HCT116 (cell line): ENCODE measurements at regions not wholly inside any gene's neighbourhood (a gene's known extent, or its start where the extent isn't known, plus 50 kb on each side); places are given as distances from the start of the nearest gene placed in this dataset.

Experiments used
- ATAC-seq: fragments of 200-7000 bp; cut with Tn5 transposase; 2 replicates; pipeline ENCODE4 v1.9.1; 2020; ENCODE audit warnings: mild to moderate bottlenecking, moderate library complexity
- BruUV-seq: library from RNA; stranded (reverse); fragments of 400-500 nt; replicated peaks from 2 replicates; lab custom pipeline; 2021; lab: Mats Ljungman, UMichigan
- CTCF ChIA-PET: fragments of 300-600 bp; sonication (Branson Sonifier 250); formaldehyde crosslinking; loops from one replicate; lab custom pipeline; 2021; ENCODE audit warnings: antibody characterized with exemption; lab: Charles Lee
- POLR2A ChIA-PET: fragments of 300-600, 350-600 bp; sonication (Branson Sonifier 250); formaldehyde crosslinking; loops from one replicate; lab custom pipeline; 2021; ENCODE audit warnings: antibody characterized with exemption; lab: Charles Lee
- RAD21 ChIA-PET, 2 experiments: fragments of 300-600 bp; sonication (Branson Sonifier 250); formaldehyde crosslinking; loops; one replicate each; lab custom pipeline; 2023; ENCODE audit warnings: low total read pairs in 2 of 2; ENCODE audit not compliant: uncharacterized antibody in 2 of 2, unreplicated experiment in 2 of 2, low non-redundant PET in 1 of 2; lab: Charles Lee
- DNase-seq: peaks from one replicate; pipeline ENCODE4 v3.0.0-alpha.2; 2010; ENCODE audit warnings: low read depth, low spot score
- H2AFZ ChIP-seq: fragments of 200-600 bp; shearing (Covaris generic), sonication (generic); 2 replicates; pipeline ENCODE4 v1.6.1; 2017; ENCODE audit warnings: low read depth, mixed run types, mixed read lengths, antibody characterized with exemption, low read length; ENCODE audit not compliant: poor library complexity, severe bottlenecking
- H3K27ac ChIP-seq: 2 replicates; pipeline ENCODE4 v1.5.1; 2012; ENCODE audit warnings: low read depth, low read length
- H3K27me3 ChIP-seq: fragments of 200-600 bp; sonication (generic); 2 replicates; pipeline ENCODE4 v1.6.1; 2016; ENCODE audit warnings: mixed run types, low read length, mixed read lengths; ENCODE audit not compliant: insufficient read depth
- H3K36me3 ChIP-seq, 2 experiments: fragments of 200-500 bp in 1 of 2; fragments of 200-600 bp in 1 of 2; sonication (Bioruptor generic) in 1 of 2; sonication (generic) in 1 of 2; 2 replicates each; pipeline versions ENCODE4 v1.5.1 to v1.6.1; 2014 to 2016; ENCODE audit warnings: low read length in 2 of 2, inconsistent platforms in 1 of 2, mixed read lengths in 1 of 2, mixed run types in 1 of 2; ENCODE audit not compliant: insufficient read depth in 2 of 2, control insufficient read depth in 1 of 2
- H3K4me1 ChIP-seq, 2 experiments: fragments of 200-600 bp in 1 of 2; sonication (generic) in 1 of 2; 2 replicates each; pipeline versions ENCODE4 v1.5.1 to v1.6.1; 2012 to 2017; ENCODE audit warnings: low read length in 2 of 2, inconsistent platforms in 1 of 2, mild to moderate bottlenecking in 1 of 2, mixed read lengths in 1 of 2, mixed run types in 1 of 2, moderate library complexity in 1 of 2; ENCODE audit not compliant: insufficient read depth in 2 of 2, control insufficient read depth in 1 of 2
- H3K4me2 ChIP-seq: fragments of 200-600 bp; sonication (generic); 2 replicates; pipeline ENCODE4 v1.6.1; 2017; ENCODE audit warnings: mixed run types, low read length, mixed read lengths
- H3K4me3 ChIP-seq, 2 experiments: fragments of 200-600 bp in 1 of 2; sonication (generic) in 1 of 2; replicated peaks in 1 of 2; 2 replicates each; pipeline ENCODE4 v1.5.1; 2011 to 2016; ENCODE audit warnings: low read length in 2 of 2, control low read depth in 1 of 2, low read depth in 1 of 2, mild to moderate bottlenecking in 1 of 2, mixed read lengths in 1 of 2, mixed run types in 1 of 2
- H3K79me2 ChIP-seq: fragments of 200-600 bp; sonication (generic); 2 replicates; pipeline ENCODE4 v1.6.1; 2017; ENCODE audit warnings: mild to moderate bottlenecking, mixed run types, low read length, moderate library complexity, mixed read lengths; ENCODE audit not compliant: insufficient read depth
- H3K9ac ChIP-seq: fragments of 200-600 bp; sonication (generic); 2 replicates; pipeline ENCODE4 v1.6.1; 2016; ENCODE audit warnings: low read length, mixed read lengths
- H3K9me2 ChIP-seq: fragments of 200-600 bp; sonication (generic), shearing (Covaris generic); 2 replicates; pipeline ENCODE4 v1.6.1; 2017; ENCODE audit warnings: mixed run types, mild to moderate bottlenecking, moderate library complexity; ENCODE audit not compliant: insufficient read depth
- H3K9me3 ChIP-seq, 2 experiments: fragments of 200-500 bp in 1 of 2; fragments of 200-600 bp in 1 of 2; sonication (Bioruptor generic) in 1 of 2; sonication (generic) in 1 of 2; 2 replicates each; pipeline ENCODE4 v1.6.1; 2014 to 2017; ENCODE audit warnings: low read length in 2 of 2, mixed read lengths in 2 of 2, inconsistent platforms in 1 of 2, low read depth in 1 of 2, mild to moderate bottlenecking in 1 of 2, mixed run types in 1 of 2, moderate library complexity in 1 of 2; ENCODE audit not compliant: control insufficient read depth in 1 of 2, insufficient read depth in 1 of 2
- H4K20me1 ChIP-seq: fragments of 200-600 bp; sonication (generic), shearing (Covaris generic); 2 replicates; pipeline ENCODE4 v1.6.1; 2017; ENCODE audit warnings: mixed run types, mild to moderate bottlenecking, moderate library complexity; ENCODE audit not compliant: insufficient read depth
- CEBPB ChIP-seq: IDR thresholded peaks from 2 replicates; pipeline ENCODE4 v1.6.1; 2012; ENCODE audit warnings: low read depth
- EGR1 ChIP-seq: IDR thresholded peaks from 2 replicates; pipeline ENCODE4 v1.6.1; 2012; ENCODE audit warnings: low read depth
- EZH2 ChIP-seq: fragments of 200-600 bp; sonication (generic); IDR thresholded peaks from 2 replicates; pipeline ENCODE4 v1.6.1; 2017; ENCODE audit warnings: antibody characterized with exemption, mixed run types
- EZH2phosphoT487 ChIP-seq: fragments of 200-600 bp; IDR thresholded peaks from 2 replicates; pipeline ENCODE4 v1.6.1; 2018; ENCODE audit warnings: antibody characterized with exemption, borderline replicate concordance
- FOSL1 ChIP-seq: IDR thresholded peaks from 2 replicates; pipeline ENCODE4 v1.6.1; 2012; ENCODE audit warnings: low read depth
- JUND ChIP-seq: IDR thresholded peaks from 2 replicates; pipeline ENCODE4 v1.6.1; 2012
- POLR2AphosphoS5 ChIP-seq: IDR thresholded peaks from 2 replicates; pipeline ENCODE4 v1.6.1; 2011; ENCODE audit warnings: mild to moderate bottlenecking, low read depth, low read length, moderate library complexity
- RAD21 ChIP-seq: IDR thresholded peaks from 2 replicates; pipeline ENCODE4 v1.6.1; 2012; ENCODE audit warnings: low read depth, mild to moderate bottlenecking
- SP1 ChIP-seq: IDR thresholded peaks from 2 replicates; pipeline ENCODE4 v1.6.1; 2012; ENCODE audit warnings: low read depth
- SRF ChIP-seq: IDR thresholded peaks from 2 replicates; pipeline ENCODE4 v1.6.1; 2012; ENCODE audit warnings: low read depth
- TCF7L2 ChIP-seq: IDR thresholded peaks from 2 replicates; pipeline ENCODE4 v1.7.0; 2011; ENCODE audit warnings: borderline replicate concordance, inconsistent platforms; ENCODE audit not compliant: insufficient read depth, insufficient read length; ENCODE audit errors: extremely low read depth
- YY1 ChIP-seq: IDR thresholded peaks from 2 replicates; pipeline ENCODE4 v1.6.1; 2011; ENCODE audit warnings: low read length, low read depth, moderate library complexity, mild to moderate bottlenecking; ENCODE audit not compliant: insufficient replicate concordance; ENCODE audit errors: extremely low read depth
- ZNF274 ChIP-seq: fragments of 200-500 bp; sonication (Bioruptor generic); IDR thresholded peaks from 2 replicates; pipeline ENCODE4 v1.6.1; 2014; ENCODE audit warnings: mild to moderate bottlenecking, low read depth, low read length, inconsistent platforms
- intact Hi-C: fragments of 100-400 bp; cut with micrococcal nuclease; formaldehyde crosslinking; loops from 2 replicates; pipeline ENCODE4 v1.10.0; 2022
- TF ChIP-seq, protein P1 (sequence below): IDR thresholded peaks from 2 replicates; pipeline ENCODE4 v1.6.1; 2012
- TF ChIP-seq, protein P2 (sequence below): IDR thresholded peaks from 2 replicates; pipeline ENCODE4 v1.6.1; 2012; ENCODE audit warnings: low read depth

DNA sequence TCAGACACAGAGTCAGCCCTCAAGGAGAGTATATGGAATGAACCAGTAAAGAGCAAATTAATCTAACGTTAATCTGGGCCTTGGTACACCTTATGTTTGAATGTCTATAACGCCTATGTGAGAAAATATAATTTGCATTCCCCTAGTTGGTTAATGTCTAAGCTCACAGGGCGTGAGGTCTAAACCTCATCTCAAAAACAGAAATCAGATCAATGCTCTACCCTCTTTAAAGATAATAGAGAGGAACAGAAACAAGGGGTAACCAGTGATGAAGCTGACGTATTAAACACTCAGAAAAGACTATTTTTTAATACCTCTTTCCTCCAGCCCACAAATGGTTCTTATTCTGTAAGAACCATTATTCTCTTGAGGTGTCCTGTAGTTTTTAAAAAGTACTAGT, 369.2 kb upstream of the NOCT start:
- intact Hi-C loops, result no loop called here
- BruUV-seq, result no TSS peak
- no peak overlapping the region for H3K27ac ChIP-seq
- ChIA-PET RAD21 (no interaction called here), POLR2A (no interaction called here), CTCF (no interaction called here)
- no peak overlapping the region for H3K4me2 ChIP-seq
- H3K4me1 ChIP-seq, result peaks cover 0 to 7% of the 10 kb centered on the region in 2 experiments; a peak in 2 of 4 replicates
- 0 out of 2 replicates have a peak, but pooled peaks cover 4% of the 10 kb centered on the region for H3K9me2 ChIP-seq
- H3K36me3 ChIP-seq, result no peaks in the 10 kb centered on the region
- DNase-seq, result no peak
- H3K27me3 ChIP-seq, result no peaks in the 10 kb centered on the region
- no peak overlapping the region for H3K4me3 ChIP-seq
- H3K79me2 ChIP-seq, result no peaks in the 10 kb centered on the region
- TF ChIP-seq RAD21 (no peak), EGR1 (no peak), SRF (no peak), EZH2 (no peak), TCF7L2 (no peak), FOSL1 (no peak), YY1 (no peak), SP1 (no peak), JUND (no peak), POLR2AphosphoS5 (no peak), ZNF274 (no peak), CEBPB (no peak), EZH2phosphoT487 (no peak)
- TF ChIP-seq, protein P1, sequence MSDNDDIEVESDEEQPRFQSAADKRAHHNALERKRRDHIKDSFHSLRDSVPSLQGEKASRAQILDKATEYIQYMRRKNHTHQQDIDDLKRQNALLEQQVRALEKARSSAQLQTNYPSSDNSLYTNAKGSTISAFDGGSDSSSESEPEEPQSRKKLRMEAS, result no peak
- TF ChIP-seq, protein P2, sequence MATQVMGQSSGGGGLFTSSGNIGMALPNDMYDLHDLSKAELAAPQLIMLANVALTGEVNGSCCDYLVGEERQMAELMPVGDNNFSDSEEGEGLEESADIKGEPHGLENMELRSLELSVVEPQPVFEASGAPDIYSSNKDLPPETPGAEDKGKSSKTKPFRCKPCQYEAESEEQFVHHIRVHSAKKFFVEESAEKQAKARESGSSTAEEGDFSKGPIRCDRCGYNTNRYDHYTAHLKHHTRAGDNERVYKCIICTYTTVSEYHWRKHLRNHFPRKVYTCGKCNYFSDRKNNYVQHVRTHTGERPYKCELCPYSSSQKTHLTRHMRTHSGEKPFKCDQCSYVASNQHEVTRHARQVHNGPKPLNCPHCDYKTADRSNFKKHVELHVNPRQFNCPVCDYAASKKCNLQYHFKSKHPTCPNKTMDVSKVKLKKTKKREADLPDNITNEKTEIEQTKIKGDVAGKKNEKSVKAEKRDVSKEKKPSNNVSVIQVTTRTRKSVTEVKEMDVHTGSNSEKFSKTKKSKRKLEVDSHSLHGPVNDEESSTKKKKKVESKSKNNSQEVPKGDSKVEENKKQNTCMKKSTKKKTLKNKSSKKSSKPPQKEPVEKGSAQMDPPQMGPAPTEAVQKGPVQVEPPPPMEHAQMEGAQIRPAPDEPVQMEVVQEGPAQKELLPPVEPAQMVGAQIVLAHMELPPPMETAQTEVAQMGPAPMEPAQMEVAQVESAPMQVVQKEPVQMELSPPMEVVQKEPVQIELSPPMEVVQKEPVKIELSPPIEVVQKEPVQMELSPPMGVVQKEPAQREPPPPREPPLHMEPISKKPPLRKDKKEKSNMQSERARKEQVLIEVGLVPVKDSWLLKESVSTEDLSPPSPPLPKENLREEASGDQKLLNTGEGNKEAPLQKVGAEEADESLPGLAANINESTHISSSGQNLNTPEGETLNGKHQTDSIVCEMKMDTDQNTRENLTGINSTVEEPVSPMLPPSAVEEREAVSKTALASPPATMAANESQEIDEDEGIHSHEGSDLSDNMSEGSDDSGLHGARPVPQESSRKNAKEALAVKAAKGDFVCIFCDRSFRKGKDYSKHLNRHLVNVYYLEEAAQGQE, result no peak
- TF ChIP-seq, all 23 proteins: peak for 0
- H3K9ac ChIP-seq, result no peak overlapping the region
- H2AFZ ChIP-seq, result no peak overlapping the region
- H4K20me1 ChIP-seq, result no peaks in the 10 kb centered on the region
- H3K9me3 ChIP-seq, result no peaks in the 10 kb centered on the region
- no peak for ATAC-seq
